Dendritic cell treated with granulocyte-macrophage colony-stimulating factor and Interleukin-4, amounts not matched to agents 40 ng/mL and 50 ng/mL, for 4 days (primary cell): ENCODE measurements at regions not wholly inside any gene's neighbourhood (a gene's known extent, or its start where the extent isn't known, plus 50 kb on each side); places are given as distances from the start of the nearest gene placed in this dataset.

Experiments used
- H3K27ac Mint-ChIP-seq: one replicate; pipeline ENCODE4 v1.8.0; 2022; ENCODE audit warnings: mild to moderate bottlenecking, mixed read lengths
- H3K27me3 Mint-ChIP-seq: one replicate; pipeline ENCODE4 v1.8.0; 2022; ENCODE audit warnings: mild to moderate bottlenecking, mixed read lengths
- H3K36me3 Mint-ChIP-seq: one replicate; pipeline ENCODE4 v1.8.0; 2022; ENCODE audit warnings: low read depth, mixed read lengths
- H3K4me1 Mint-ChIP-seq: one replicate; pipeline ENCODE4 v1.8.0; 2022; ENCODE audit warnings: low read depth, mixed read lengths
- H3K4me3 Mint-ChIP-seq: one replicate; pipeline ENCODE4 v1.8.0; 2022; ENCODE audit warnings: mild to moderate bottlenecking, moderate library complexity, mixed read lengths
- H3K9me3 Mint-ChIP-seq: one replicate; pipeline ENCODE4 v1.8.0; 2022; ENCODE audit warnings: mixed read lengths
- intact Hi-C: fragments of 100-400 bp; cut with micrococcal nuclease; formaldehyde crosslinking; loops from one replicate; pipeline ENCODE4 v1.15.0; 2022

- H3K4me1 Mint-ChIP-seq: peaks cover 10% of the 10 kb centered on the region
- no peak overlapping the region for H3K4me3 Mint-ChIP-seq
- H3K9me3 Mint-ChIP-seq: no peaks in the 10 kb centered on the region
- H3K27me3 Mint-ChIP-seq: peaks cover 22% of the 10 kb centered on the region
- H3K27ac Mint-ChIP-seq: no peak overlapping the region
- no peaks in the 10 kb centered on the region for H3K36me3 Mint-ChIP-seq
- intact Hi-C loops: no loop called here
Measured at GRCh38 chr6:20024316-20024673, 187.1 kb downstream of the ID4 start.

GRCh38 chr6:20024978-20025377, 187.3 kb downstream of the MBOAT1 start:
- H3K27me3 Mint-ChIP-seq: peaks cover 22% of the 10 kb centered on the region
- intact Hi-C loops: no loop called here
- H3K27ac Mint-ChIP-seq: no peak overlapping the region
- H3K4me3 Mint-ChIP-seq: no peak overlapping the region
- peaks cover 10% of the 10 kb centered on the region for H3K4me1 Mint-ChIP-seq
- no peaks in the 10 kb centered on the region for H3K9me3 Mint-ChIP-seq
- no peaks in the 10 kb centered on the region for H3K36me3 Mint-ChIP-seq

- peaks cover 10% of the 10 kb centered on the region for H3K4me1 Mint-ChIP-seq
Measured at GRCh38 chr6:20025681-20026080, 186.6 kb downstream of the MBOAT1 start.

GRCh38 chr6:20028143-20028542, 184.1 kb downstream of the MBOAT1 start:
- Mint-ChIP-seq H3K4me3 (no peak overlapping the region), H3K27me3 (peaks cover 22% of the 10 kb centered on the region), H3K4me1 (peaks cover 10% of the 10 kb centered on the region), H3K27ac (no peak overlapping the region), H3K36me3 (no peaks in the 10 kb centered on the region), H3K9me3 (no peaks in the 10 kb centered on the region)
- intact Hi-C loops: no loop called here

More at GRCh38 chr6:20025681-20026080, 186.6 kb downstream of the MBOAT1 start:
- intact Hi-C loops: no loop called here
- Mint-ChIP-seq H3K9me3 (no peaks in the 10 kb centered on the region), H3K27ac (no peak overlapping the region), H3K27me3 (peaks cover 22% of the 10 kb centered on the region), H3K36me3 (no peaks in the 10 kb centered on the region), H3K4me3 (no peak overlapping the region)

GRCh38 chr6:20028562-20028961, 183.7 kb downstream of the MBOAT1 start:
- Mint-ChIP-seq H3K4me1 (peaks cover 10% of the 10 kb centered on the region), H3K27me3 (peaks cover 20% of the 10 kb centered on the region)
- intact Hi-C loops: no loop called here

GRCh38 chr6:20029979-20030378, 182.3 kb downstream of the MBOAT1 start:
- intact Hi-C loops: no loop called here
- no peak overlapping the region for H3K4me3 Mint-ChIP-seq
- H3K36me3 Mint-ChIP-seq: no peaks in the 10 kb centered on the region
- H3K4me1 Mint-ChIP-seq: no peaks in the 10 kb centered on the region
- H3K27me3 Mint-ChIP-seq: peaks cover 12% of the 10 kb centered on the region
- no peaks in the 10 kb centered on the region for H3K9me3 Mint-ChIP-seq
- no peak overlapping the region for H3K27ac Mint-ChIP-seq

More at GRCh38 chr6:20028562-20028961, 183.7 kb downstream of the MBOAT1 start:
- H3K36me3 Mint-ChIP-seq: no peaks in the 10 kb centered on the region
- no peak overlapping the region for H3K4me3 Mint-ChIP-seq
- no peaks in the 10 kb centered on the region for H3K9me3 Mint-ChIP-seq
- no peak overlapping the region for H3K27ac Mint-ChIP-seq

- Mint-ChIP-seq H3K4me3 (no peak overlapping the region), H3K36me3 (no peaks in the 10 kb centered on the region), H3K27me3 (peaks cover 8% of the 10 kb centered on the region), H3K4me1 (no peaks in the 10 kb centered on the region), H3K9me3 (no peaks in the 10 kb centered on the region), H3K27ac (no peak overlapping the region)
- intact Hi-C loops: no loop called here
Measured at GRCh38 chr6:20031342-20031741, 180.9 kb downstream of the MBOAT1 start.

GRCh38 chr6:20033697-20034407, 178.4 kb downstream of the MBOAT1 start:
- Mint-ChIP-seq H3K9me3 (no peaks in the 10 kb centered on the region), H3K4me3 (no peak overlapping the region), H3K27me3 (peaks cover 8% of the 10 kb centered on the region), H3K4me1 (no peaks in the 10 kb centered on the region), H3K27ac (no peak overlapping the region), H3K36me3 (no peaks in the 10 kb centered on the region)
- intact Hi-C loops: no loop called here

GRCh38 chr6:20034408-20034769, 177.9 kb downstream of the MBOAT1 start:
- intact Hi-C loops: no loop called here
- H3K36me3 Mint-ChIP-seq: no peaks in the 10 kb centered on the region
- H3K27me3 Mint-ChIP-seq: peaks cover 8% of the 10 kb centered on the region
- no peak overlapping the region for H3K4me3 Mint-ChIP-seq
- no peak overlapping the region for H3K27ac Mint-ChIP-seq
- H3K4me1 Mint-ChIP-seq: no peaks in the 10 kb centered on the region
- H3K9me3 Mint-ChIP-seq: no peaks in the 10 kb centered on the region

- H3K4me1 Mint-ChIP-seq: no peaks in the 10 kb centered on the region
- H3K27me3 Mint-ChIP-seq: peaks cover 8% of the 10 kb centered on the region
- no peaks in the 10 kb centered on the region for H3K36me3 Mint-ChIP-seq
- intact Hi-C loops: no loop called here
- H3K27ac Mint-ChIP-seq: no peak overlapping the region
- no peaks in the 10 kb centered on the region for H3K9me3 Mint-ChIP-seq
- H3K4me3 Mint-ChIP-seq: no peak overlapping the region
Measured at GRCh38 chr6:20036141-20036677, 176.1 kb downstream of the MBOAT1 start.

- H3K9me3 Mint-ChIP-seq: no peaks in the 10 kb centered on the region
- H3K4me3 Mint-ChIP-seq: no peak overlapping the region
- H3K36me3 Mint-ChIP-seq: no peaks in the 10 kb centered on the region
Measured at GRCh38 chr6:20038410-20039204, 173.7 kb downstream of the MBOAT1 start.

GRCh38 chr6:20044883-20045282, 167.4 kb downstream of the MBOAT1 start:
- Mint-ChIP-seq H3K27ac (no peak overlapping the region), H3K36me3 (no peaks in the 10 kb centered on the region)

More at GRCh38 chr6:20038410-20039204, 173.7 kb downstream of the MBOAT1 start:
- H3K4me1 Mint-ChIP-seq: no peaks in the 10 kb centered on the region
- intact Hi-C loops: no loop called here
- peaks cover 3% of the 10 kb centered on the region for H3K27me3 Mint-ChIP-seq
- H3K27ac Mint-ChIP-seq: no peak overlapping the region

More at GRCh38 chr6:20044883-20045282, 167.4 kb downstream of the MBOAT1 start:
- no peaks in the 10 kb centered on the region for H3K9me3 Mint-ChIP-seq
- no peak overlapping the region for H3K4me3 Mint-ChIP-seq
- H3K4me1 Mint-ChIP-seq: no peaks in the 10 kb centered on the region
- no peaks in the 10 kb centered on the region for H3K27me3 Mint-ChIP-seq
- intact Hi-C loops: no loop called here
